Fibroblast of skin of left biceps (primary cell): ENCODE measurements at regions not wholly inside any gene's neighbourhood (a gene's known extent, or its start where the extent isn't known, plus 50 kb on each side); places are given as distances from the start of the nearest gene placed in this dataset.
"Not testable (repeated sequence)": the region's sequence is repeated elsewhere in the genome, so short reads cannot be mapped to it uniquely, and the experiment has no call there.

ENCODE experiments used
- DNase-seq, 2 experiments: peaks; one replicate each; pipeline ENCODE4 v3.0.0-alpha.2; 2013; ENCODE audit warnings: low read depth in 2 of 2

DNA sequence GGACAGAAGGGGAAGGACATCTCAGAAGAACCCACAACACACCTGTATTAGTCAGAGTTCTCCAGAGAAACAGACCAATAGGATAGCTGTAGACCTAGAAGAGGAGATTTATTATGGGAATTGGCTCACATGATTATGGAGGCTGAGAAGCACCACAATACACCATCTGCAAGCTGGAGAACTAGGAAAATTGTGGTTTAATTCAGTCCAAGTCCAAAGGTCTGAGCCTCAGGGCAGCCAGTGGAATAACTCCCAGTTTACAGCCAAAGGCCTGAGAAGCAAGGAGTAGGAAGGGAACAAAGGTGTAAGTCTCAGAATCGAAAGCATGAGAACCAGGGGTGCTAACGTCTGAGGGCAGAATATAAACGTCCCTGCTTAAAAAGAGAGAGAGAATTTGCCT lies 99.6 kb upstream of the AUTS2 start:
- no peak for DNase-seq

DNA sequence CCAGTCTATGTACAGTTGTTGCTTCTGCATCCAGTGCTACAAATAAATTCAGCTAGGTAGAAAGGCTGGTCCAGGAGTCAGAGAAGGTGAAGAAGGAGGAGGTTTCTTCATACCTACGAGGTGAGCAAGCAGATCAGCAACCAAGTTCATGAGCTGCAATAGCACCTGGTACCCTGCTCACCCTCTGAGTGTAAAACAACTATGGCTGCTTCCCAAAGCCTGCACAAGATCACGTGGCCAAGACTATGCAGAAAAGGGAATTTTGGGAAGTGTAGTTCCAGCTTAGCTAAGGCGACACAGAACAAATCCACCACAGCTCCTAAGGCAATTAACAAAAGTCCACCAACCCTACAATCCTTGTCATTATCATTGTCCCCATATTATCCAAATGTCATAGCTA lies 95.9 kb upstream of the AUTS2 start:
- DNase-seq: no peak

- no peak for DNase-seq
Measured at GRCh38 chr7:69504733-69505420, 93.4 kb upstream of the AUTS2 start.

- no peak for DNase-seq
Measured at GRCh38 chr7:69508736-69509135, 89.5 kb upstream of the AUTS2 start.

GRCh38 chr7:69510114-69510513 lies 88.2 kb upstream of the AUTS2 start:
- no peak for DNase-seq

- DNase-seq: no peak
Measured at GRCh38 chr7:69515495-69516212, 82.6 kb upstream of the AUTS2 start.

DNA sequence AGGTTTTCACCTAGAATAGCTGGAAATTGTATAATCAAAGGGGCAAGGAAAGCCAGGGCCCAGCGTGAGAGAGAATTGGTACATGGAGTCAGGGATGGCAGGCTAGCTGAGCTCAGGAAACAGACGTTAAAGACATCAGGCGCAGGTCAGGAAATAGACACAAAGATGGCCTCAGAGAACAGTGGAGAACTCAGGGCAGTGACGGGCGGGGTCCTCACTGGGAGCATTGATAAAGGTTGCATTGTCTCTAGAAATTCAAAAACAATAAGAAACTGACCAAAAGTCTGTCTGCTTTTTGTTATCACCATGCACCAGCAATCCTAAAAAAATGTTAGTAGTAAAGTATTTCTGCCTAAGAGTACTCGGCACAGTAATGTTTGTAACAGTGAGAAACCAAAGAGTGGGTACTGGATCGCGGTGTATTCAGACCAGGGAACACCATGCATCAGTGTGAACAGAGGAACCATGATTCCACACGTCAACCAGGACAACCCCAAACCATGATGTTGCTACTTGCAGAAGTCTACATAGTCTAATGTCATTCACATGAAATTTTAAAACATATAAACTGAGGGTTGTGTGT lies 81.9 kb upstream of the AUTS2 start:
- DNase-seq: no peak

DNA sequence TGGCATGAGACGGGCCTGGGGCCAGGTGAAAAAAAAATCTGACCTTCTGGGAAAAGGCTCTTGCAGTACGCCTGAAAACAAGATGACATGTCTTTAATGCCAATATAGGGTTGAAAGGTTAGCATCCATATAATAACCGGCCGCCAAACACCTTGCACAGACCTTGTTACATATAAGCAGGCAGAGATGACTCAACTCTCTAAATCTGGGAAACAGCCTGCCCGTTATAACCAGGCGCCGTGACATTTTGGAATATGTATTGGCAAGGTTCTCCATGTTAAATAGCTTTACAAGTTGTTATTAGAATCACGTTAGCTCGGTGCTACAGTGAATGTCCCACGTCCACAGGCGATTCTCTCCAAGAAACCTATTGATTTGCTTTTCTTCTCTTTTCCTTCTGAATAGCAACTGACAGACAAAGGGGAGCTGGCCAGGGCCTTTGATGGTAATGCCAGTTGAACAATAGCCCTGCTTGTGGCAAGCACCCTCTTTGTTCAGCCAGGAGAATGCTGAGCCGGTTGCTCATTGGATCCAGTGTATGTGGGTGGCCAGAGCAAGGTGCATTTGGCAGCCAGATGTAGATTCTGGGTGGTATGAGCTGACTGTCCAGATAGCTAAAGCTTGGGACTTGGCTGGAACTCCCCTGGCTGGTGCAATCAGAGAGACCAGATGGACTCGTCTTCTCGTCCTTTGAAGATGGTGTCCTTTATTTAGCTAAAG lies 80.1 kb upstream of the AUTS2 start:
- no peak for DNase-seq

DNA sequence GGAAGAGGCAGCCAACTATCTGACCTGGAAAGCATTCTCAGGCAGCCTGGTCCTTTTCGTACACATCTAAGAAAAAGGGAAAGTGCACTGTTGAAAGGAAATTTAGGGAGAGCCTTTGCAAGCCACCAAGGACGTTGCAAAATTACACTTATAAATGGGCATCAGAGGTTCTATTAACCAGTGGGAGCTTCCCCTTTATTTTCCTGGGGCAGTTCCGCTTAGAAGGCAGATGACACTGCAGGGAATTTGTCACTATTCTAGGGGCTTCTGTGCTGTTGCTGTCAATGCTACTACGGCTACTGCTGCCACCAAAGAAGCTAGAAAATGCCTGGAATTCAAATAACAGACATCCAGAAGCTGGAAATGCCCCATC lies 79.6 kb upstream of the AUTS2 start:
- DNase-seq: no peak

DNA sequence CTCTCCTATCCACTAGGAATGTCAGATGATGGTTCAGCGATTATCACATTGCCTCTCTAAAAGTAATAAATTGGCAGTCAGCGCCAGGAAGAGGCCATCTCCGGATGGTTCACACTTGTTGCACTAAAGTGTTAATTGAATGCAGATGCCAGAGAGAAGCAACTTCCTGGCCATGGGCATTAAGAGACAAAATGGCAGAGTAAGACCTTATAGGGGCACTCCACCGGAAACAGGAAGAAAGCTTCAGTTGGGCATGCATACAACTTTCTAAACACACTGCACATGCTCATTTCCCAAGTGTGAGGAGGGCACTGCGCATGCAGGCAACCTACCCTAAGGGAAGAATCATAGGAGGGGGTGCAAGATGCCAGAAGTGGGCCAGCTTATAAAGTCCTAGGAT lies 71.7 kb upstream of the AUTS2 start:
- peak in 1 of 2 experiments; percentile 6 for DNase-seq

DNA sequence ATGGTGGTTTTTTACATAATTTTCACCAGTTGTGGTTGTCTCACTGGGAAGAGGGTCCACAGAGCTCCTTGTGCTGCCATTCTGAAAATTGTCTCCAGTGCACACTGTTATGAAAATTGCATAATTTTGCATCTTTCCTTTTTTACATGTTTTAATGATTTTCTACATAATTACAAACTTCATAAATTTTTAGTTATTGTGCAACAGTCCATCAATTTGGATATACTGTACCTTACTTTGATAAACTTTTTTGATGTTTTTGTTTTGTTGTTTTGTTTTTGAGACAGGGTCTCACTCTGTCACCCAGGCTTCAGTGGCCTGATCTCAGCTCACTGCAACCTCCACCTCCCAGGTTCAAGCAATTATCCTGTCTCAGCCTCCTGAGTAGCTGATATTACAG lies 70.6 kb upstream of the AUTS2 start:
- DNase-seq: no peak

DNA sequence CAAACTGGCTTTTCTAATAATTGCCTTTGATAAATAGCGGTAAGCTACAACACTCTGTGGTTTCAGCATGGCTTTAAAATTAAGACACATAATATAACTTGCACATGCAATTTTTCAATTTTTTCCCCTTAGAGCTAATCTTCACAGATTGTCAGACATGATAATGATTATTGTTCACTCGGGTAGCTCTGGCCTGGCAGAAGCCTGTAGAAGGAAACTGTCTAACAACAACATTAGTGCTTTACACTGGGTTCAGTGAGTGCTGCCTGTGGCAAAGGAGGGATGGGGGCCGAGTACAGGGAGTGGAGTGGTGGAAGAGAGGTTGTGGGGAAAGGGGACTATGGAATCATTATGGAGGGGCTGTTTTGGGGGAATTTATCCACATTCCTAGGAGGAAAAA lies 67.2 kb upstream of the AUTS2 start:
- DNase-seq: no peak

GRCh38 chr7:69534461-69535041 lies 63.7 kb upstream of the AUTS2 start:
- no peak for DNase-seq

DNA sequence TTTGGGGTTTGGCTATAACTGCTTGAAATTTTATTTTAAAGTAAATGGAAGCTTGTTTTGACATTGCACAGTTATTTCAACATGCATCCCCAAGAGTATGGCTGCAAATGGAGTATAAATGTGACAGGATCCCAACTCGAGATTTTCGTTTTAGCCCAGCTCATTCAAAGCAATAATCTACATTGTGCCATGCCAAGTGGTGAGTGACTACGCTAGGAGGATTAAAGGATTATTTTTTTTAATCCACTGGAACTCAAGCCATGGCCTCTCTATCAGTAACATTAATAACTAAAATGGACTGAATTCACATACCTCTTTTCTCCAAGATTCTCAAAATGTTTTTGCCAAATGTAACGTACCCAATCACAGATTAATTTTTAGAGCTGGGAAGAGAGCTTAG lies 60.6 kb upstream of the AUTS2 start:
- no peak for DNase-seq

DNA sequence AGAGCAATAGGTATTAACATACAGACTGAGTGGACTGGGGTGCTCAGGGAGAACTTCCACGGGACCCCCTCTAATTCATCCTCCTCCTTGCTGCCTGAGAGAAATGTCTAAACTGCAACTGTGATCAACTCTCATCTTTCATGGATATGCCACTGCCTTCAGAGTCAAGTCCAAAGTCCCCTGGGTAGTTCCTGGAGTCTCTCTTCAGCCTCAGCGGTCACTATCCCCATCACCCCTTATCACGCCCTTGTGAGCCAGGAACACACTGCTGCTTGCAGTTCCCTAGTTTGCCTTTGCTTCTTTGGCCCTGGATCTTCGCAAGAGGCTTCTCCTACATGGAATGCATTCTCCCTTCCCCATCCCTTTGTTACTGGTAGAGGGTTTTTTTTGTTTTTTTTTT lies 58.7 kb upstream of the AUTS2 start:
- DNase-seq: no peak

GRCh38 chr7:69540287-69540686 lies 58.0 kb upstream of the AUTS2 start:
- no peak for DNase-seq

GRCh38 chr7:69541779-69542432 lies 56.4 kb upstream of the AUTS2 start:
- not testable (repeated sequence) for DNase-seq

GRCh38 chr7:69545175-69545574 lies 53.1 kb upstream of the AUTS2 start:
- no peak for DNase-seq
